GM21381 (cell line): ENCODE measurements at regions not wholly inside any gene's neighbourhood (a gene's known extent, or its start where the extent isn't known, plus 50 kb on each side); places are given as distances from the start of the nearest gene placed in this dataset.
"Not testable (repeated sequence)": the region's sequence is repeated elsewhere in the genome, so short reads cannot be mapped to it uniquely, and the experiment has no call there.

Experiments used
- ATAC-seq: cut with Tn5 transposase; IDR thresholded peaks from one replicate; pipeline ENCODE4 v1.9.1; 2021; ENCODE audit warnings: mild to moderate bottlenecking, moderate library complexity; ENCODE audit not compliant: unreplicated experiment

- ATAC-seq = no peak
Measured at GRCh38 chr18:77369644-77370043, 120.0 kb downstream of the GALR1 start.

DNA sequence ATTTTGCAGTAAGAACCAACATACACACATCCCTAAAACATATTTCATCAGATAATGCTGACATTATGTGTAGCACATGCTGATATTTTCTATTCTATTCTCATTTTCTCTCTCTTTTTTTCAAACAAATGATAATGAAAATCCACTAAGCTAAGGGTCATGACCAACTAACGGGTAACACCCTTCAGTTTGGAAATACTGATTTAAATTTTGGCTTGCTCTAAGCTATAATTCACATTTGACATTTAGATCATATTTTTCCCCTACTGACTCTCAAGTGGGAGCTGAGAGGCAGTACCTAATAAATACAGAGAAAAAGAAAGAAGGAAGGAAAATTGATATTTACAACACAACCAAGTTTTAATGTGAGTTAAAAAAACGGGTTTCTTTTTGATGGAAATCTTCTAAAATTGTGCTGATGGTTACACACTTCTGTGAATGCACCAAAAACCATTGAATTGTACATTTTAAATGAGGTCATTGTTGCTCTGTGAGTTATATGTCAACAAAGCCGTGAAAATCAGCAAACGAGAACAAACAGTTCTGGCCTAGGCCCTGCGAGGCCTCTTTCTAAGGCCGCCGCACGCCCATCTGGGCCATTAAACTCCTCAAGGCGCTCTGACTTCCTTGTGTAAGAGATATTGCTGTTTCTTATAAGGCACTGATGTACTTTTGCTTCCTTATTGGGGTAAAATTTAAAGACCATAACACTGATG is 124.2 kb downstream of the GALR1 start:
- no peak for ATAC-seq

GRCh38 chr18:77374446-77374805 is 124.8 kb downstream of the GALR1 start:
- ATAC-seq = no peak

DNA sequence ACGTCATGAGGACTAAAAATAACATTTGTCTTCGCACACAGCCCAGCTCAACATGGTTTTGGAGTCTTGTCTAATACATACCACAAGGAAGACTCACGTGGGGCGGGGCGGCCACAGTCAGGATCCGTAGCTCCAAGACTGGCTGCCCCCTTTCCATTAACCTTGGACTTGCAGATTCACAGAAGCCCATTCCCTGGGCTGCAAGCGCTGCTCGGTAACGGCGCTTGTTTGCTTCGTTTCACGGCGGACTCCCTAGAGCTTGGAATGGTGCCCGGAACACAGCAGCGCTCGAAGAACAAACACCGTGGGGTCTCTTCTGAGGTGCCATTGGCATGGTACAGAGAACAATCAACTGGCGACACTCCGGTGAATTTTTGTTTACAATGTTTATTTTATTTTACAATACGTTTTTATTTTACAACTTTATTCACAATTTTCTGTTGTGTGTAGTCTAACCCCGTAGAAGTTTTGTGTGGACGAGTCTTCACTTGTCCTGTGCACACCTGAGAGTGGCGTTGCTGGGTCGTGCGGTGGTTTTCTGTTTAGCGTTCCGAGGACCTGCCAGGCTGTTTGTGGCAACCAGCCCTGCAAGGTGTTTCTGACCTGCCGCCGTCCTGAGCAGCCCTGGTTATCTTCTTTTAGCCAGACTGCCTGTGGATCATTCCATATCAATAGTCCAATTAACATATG is 126.5 kb downstream of the GALR1 start:
- no peak for ATAC-seq

GRCh38 chr18:77376733-77377094 is 127.1 kb downstream of the GALR1 start:
- no peak for ATAC-seq

DNA sequence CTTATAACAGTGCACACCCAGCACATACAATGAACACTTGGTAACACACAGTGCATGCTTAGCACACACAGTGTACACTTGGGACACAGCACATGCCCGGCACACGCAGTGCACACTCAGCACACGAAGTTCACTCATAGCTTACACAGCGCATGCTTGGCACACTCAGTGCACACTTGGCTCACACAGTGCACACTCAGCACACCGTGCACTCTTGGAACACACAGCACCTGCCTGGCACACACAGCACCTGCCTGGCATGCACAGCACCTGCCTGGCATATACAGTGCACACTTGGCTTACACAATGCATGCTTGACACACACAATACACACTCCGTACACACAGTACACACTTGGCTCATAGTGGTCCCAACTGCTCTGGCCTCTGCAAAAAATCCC is 128.2 kb downstream of the GALR1 start:
- ATAC-seq = no peak

- no peak for ATAC-seq
Measured at GRCh38 chr18:77379976-77380509, 130.4 kb downstream of the GALR1 start.

DNA sequence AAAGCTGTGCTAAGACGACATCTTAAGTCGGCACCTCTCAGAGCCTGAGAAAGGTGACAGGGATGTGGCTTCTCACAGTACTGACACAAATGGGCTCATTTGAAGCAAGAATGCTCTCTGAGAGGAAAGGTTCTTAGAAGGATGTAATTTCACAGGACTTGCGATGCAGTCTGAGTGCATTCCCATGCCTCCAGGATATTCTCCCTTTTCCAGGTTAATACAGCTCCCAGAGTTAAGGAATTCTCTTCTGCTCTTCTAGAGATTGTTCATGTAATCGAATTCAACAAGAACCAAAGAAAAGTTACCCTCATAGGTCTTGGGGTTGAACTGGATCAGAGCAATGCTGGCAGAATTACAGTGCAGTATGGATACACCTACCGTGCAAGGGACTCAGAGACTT is 131.0 kb downstream of the GALR1 start:
- no peak for ATAC-seq

GRCh38 chr18:77392321-77392720 is 142.7 kb downstream of the GALR1 start:
- no peak for ATAC-seq

DNA sequence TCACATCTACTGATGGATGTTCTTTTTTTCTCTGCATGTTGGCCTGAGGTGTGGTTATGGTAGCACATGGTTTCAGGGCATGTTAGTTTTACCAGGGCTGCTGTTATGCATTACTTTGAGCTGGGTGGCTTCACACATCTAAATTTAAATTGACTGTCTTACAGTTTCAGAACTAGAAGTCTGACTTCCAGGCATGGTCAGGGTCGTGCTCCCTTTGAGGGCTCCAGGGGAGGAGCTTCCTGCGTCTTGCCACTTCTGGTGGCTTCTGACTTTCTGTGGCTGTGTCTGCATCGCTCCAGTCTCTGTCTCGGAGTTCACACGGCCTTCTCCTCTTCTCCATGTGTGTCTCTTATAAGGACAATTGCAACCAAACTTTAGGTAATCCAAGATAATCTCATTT is 143.9 kb downstream of the GALR1 start:
- ATAC-seq = peak; percentile 43

GRCh38 chr18:77395953-77396352 is 146.3 kb downstream of the GALR1 start:
- no peak for ATAC-seq

DNA sequence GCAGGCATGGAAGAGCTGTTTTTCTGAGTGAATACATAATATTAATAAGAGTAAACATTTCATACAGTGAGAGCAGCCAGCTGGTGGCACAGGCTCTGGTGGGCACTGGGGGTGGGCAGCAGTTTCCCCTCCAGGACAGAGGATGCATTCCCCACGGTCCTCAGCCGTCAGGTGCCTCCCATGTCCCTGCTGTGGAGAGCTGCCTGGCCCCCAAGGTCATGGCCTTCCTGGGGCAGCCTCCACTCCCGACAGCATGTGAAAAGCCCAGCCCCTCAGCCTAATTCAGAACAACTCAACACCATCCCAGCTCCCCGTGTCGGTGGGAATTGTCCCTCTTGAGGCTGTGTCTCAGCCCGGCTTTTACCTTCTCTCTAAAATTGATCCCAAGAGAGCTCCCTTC is 147.4 kb downstream of the GALR1 start:
- no peak for ATAC-seq

GRCh38 chr18:77397617-77398016 is 148.0 kb downstream of the GALR1 start:
- ATAC-seq = no peak

GRCh38 chr18:77400561-77400960 is 150.9 kb downstream of the GALR1 start:
- ATAC-seq = no peak

DNA sequence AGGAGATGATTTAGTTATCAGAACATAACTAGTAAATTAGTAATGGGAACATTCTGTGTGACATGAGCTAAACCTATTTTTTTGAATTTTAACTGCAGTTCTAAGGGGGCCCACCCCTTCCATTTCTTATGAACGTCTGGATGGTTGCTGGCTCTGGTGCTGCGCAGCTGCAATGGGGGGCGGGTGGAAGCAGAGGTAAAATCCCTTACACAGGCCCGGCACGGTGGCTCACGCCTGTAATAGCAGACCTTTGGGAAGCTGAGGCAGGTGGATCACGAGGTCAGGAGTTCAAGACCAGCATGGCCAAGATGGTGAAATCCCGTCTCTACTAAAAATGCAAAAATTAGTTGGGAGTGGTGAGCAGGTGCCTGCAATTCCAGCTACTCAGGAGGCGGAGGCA is 151.5 kb downstream of the GALR1 start:
- no peak for ATAC-seq

DNA sequence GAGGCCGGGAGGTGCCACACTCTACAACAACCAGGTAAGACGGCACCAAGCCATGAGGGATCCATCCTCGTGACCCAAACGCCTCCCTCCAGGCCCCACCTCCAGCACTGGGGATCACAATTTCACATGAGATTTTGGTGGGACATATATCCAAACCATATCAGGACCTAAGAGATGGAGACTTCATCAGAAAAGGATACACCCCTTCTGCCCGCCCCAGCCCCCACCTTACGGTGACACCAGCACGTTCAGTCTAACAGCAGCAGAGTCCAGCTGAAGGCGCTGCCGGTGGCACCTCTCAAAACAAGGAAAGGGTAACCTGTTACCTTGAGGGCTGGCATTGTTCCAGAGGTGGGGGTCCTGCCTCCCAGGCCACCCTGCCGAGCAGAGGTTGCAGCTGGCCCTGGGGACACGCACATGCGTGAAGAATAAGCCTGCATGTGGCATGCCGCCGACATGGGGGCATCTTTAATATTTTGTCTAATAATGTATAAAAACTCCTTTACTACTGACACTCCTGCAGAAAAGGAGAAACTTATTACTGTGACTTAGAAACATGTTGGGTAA is 154.4 kb downstream of the GALR1 start:
- ATAC-seq = no peak

- no peak for ATAC-seq
Measured at GRCh38 chr18:77405096-77405495, 155.4 kb downstream of the GALR1 start.

- no peak for ATAC-seq
Measured at GRCh38 chr18:77407733-77408132, 158.1 kb downstream of the GALR1 start.

GRCh38 chr18:77421546-77421945 is 171.9 kb downstream of the GALR1 start:
- not testable (repeated sequence) for ATAC-seq

- no peak for ATAC-seq
Measured at GRCh38 chr18:77422974-77423867, 173.6 kb downstream of the GALR1 start.

DNA sequence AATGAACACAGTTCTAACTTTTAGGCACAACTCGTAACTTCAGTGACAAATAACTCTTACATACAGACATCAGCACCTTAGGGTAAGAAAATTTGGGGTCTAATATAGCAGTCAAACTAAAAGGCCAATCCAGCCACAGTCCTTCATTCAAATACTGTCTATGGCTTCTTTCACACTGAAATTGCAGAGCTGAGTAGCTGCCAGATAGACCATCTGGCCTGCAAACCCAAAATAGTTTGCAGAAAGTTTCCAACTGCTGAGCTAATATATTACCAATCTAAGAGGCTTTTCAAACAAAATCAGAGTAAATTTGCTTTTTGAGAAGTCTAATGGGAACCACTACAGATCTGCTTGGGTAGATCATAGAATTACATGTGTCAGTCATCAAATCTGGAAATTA is 183.4 kb downstream of the GALR1 start:
- ATAC-seq = no peak
